ENCODE measurements at regions not wholly inside any gene's neighbourhood (a gene's known extent, or its start where the extent isn't known, plus 50 kb on each side); places are given as distances from the start of the nearest gene placed in this dataset.

DNA sequence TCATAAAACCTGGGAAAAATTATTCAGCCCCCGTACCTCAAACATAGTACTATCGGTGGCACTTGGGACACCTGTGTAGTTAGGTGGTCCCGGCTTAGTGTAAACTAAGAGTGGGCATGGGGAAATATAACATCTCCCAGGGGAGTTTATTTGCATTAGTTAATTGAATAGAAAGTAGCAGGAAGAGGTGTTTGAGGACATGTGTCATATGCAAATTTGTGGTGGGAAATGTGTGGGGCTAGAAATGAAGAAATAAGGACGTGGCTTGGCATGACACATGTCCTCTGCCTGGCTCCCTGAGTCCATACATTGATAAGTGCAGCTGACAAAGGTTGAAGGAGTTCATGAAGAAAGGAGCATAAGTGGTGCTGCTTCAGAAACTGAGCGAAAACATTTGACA, 483.6 kb downstream of the SH2D1A start:
- Histone ChIP-seq H3K4me2 (ENCODE audit: insufficient read depth, insufficient read length, low read length) (no peak overlapping the region), H2AK5ac (ENCODE audit: insufficient read length, low read length) (no peak overlapping the region), H3K79me2 (ENCODE audit: insufficient read depth, low read length) (no peaks in the 10 kb centered on the region), H3K9ac (ENCODE audit: extremely low read depth, insufficient read length, low read length) (no peak overlapping the region), H2BK12ac (ENCODE audit: insufficient read length, low read depth, low read length) (no peak overlapping the region), H2BK5ac (ENCODE audit: insufficient read length, low read length) (no peak overlapping the region), H3K4me1 (ENCODE audit: insufficient read depth, low read length) (no peaks in the 10 kb centered on the region), H3T11ph (ENCODE audit: low read length) (no peak overlapping the region), H3K14ac (ENCODE audit: insufficient read depth, low read length) (no peak overlapping the region), H4K5ac (ENCODE audit: insufficient read length, low read depth, low read length) (no peak overlapping the region), H3K27me3 (ENCODE audit: insufficient read depth, low read length) (no peaks in the 10 kb centered on the region), H3K9me3 (ENCODE audit: control insufficient read depth, low read depth, low read length) (no peaks in the 10 kb centered on the region), H2BK15ac (ENCODE audit: low read depth, low read length) (no peak overlapping the region), H3K27ac (ENCODE audit: insufficient read length, low read depth, low read length) (no peak overlapping the region), H4K91ac (ENCODE audit: insufficient read length, low read depth, low read length) (no peak overlapping the region), H2BK20ac (ENCODE audit: low read depth, low read length, poor library complexity, severe bottlenecking) (no peak overlapping the region), H2BK120ac (ENCODE audit: low read depth, low read length, poor library complexity, severe bottlenecking) (no peak overlapping the region), H3K79me1 (ENCODE audit: insufficient read depth, low read depth, low read length, poor library complexity, severe bottlenecking) (no peaks in the 10 kb centered on the region), H4K20me1 (ENCODE audit: control insufficient read depth, insufficient read depth, insufficient read length) (no peaks in the 10 kb centered on the region), H3K23me2 (ENCODE audit: insufficient read length, low read depth, low read length, poor library complexity, severe bottlenecking) (no peaks in the 10 kb centered on the region), H3K23ac (ENCODE audit: insufficient read length, low read depth, low read length) (no peak overlapping the region), H4K8ac (replicated peaks; ENCODE audit: insufficient read length, low read depth, low read length) (no peak overlapping the region), H3K56ac (ENCODE audit: insufficient read length, low read depth, low read length) (no peak overlapping the region), H3K18ac (ENCODE audit: insufficient read length, low read depth, low read length) (no peak overlapping the region), H2AFZ (ENCODE audit: low read length) (no peak overlapping the region), H3K4ac (ENCODE audit: low read depth, low read length) (no peak overlapping the region)
- Mint-ChIP-seq H3K9me3 (peaks cover 0 to 4% of the 10 kb centered on the region in 2 experiments; a peak in 4 of 5 replicates), H3K27ac (no peak overlapping the region), H3K4me3 (no peak overlapping the region), H3K4me1 (peaks cover 14 to 20% of the 10 kb centered on the region in 2 experiments), H3K27me3 (ENCODE audit: low read depth) (no peaks in the 10 kb centered on the region), H3K36me3 (ENCODE audit: insufficient read depth in 1 of 3, low read depth in 3 of 3) (no peaks in the 10 kb centered on the region)
- TF ChIP-seq, protein P1, sequence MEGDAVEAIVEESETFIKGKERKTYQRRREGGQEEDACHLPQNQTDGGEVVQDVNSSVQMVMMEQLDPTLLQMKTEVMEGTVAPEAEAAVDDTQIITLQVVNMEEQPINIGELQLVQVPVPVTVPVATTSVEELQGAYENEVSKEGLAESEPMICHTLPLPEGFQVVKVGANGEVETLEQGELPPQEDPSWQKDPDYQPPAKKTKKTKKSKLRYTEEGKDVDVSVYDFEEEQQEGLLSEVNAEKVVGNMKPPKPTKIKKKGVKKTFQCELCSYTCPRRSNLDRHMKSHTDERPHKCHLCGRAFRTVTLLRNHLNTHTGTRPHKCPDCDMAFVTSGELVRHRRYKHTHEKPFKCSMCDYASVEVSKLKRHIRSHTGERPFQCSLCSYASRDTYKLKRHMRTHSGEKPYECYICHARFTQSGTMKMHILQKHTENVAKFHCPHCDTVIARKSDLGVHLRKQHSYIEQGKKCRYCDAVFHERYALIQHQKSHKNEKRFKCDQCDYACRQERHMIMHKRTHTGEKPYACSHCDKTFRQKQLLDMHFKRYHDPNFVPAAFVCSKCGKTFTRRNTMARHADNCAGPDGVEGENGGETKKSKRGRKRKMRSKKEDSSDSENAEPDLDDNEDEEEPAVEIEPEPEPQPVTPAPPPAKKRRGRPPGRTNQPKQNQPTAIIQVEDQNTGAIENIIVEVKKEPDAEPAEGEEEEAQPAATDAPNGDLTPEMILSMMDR (conservative IDR thresholded peaks at IDR 0.05): no peak
- no CpG with 5 or more reads among the region's 5 CpGs for whole genome bisulfite sequencing (ENCODE audit: extremely low coverage, insufficient read length, low lambda C conversion rate)
- DNase-seq: no peak
